GM21390 (cell line): ENCODE measurements at regions not wholly inside any gene's neighbourhood (a gene's known extent, or its start where the extent isn't known, plus 50 kb on each side); places are given as distances from the start of the nearest gene placed in this dataset.
"Not testable (repeated sequence)": the region's sequence is repeated elsewhere in the genome, so short reads cannot be mapped to it uniquely, and the experiment has no call there.

ENCODE experiments used
- ATAC-seq: cut with Tn5 transposase; IDR thresholded peaks from one replicate; pipeline ENCODE4 v1.9.1; 2021; ENCODE audit not compliant: unreplicated experiment

- no peak for ATAC-seq
Measured at GRCh38 chr6:9732056-9732455, 682.8 kb downstream of the TFAP2A start.

- not testable (repeated sequence) for ATAC-seq
Measured at GRCh38 chr6:9725776-9726175, 689.1 kb downstream of the TFAP2A start.

- ATAC-seq: no peak
Measured at GRCh38 chr6:9717568-9717967, 697.3 kb downstream of the TFAP2A start.

- ATAC-seq: no peak
Measured at GRCh38 chr6:9711365-9711764, 703.5 kb downstream of the TFAP2A start.

GRCh38 chr6:9710574-9710973 is 704.3 kb downstream of the TFAP2A start:
- no peak for ATAC-seq

GRCh38 chr6:9708600-9708999 is 706.3 kb downstream of the TFAP2A start:
- no peak for ATAC-seq

GRCh38 chr6:9704989-9705388 is 709.9 kb downstream of the TFAP2A start:
- ATAC-seq: no peak

- no peak for ATAC-seq
Measured at GRCh38 chr6:9702914-9703313, 712.0 kb downstream of the TFAP2A start.

GRCh38 chr6:9699888-9700287 is 715.0 kb downstream of the TFAP2A start:
- ATAC-seq: no peak

GRCh38 chr6:9697263-9697931 is 717.5 kb downstream of the TFAP2A start:
- ATAC-seq: no peak

- ATAC-seq: no peak
Measured at GRCh38 chr6:9690388-9690787, 724.5 kb downstream of the TFAP2A start.

- not testable (repeated sequence) for ATAC-seq
Measured at GRCh38 chr6:9680727-9681126, 734.1 kb downstream of the TFAP2A start.

GRCh38 chr6:9675122-9675521 is 739.8 kb downstream of the TFAP2A start:
- no peak for ATAC-seq

- ATAC-seq: no peak
Measured at GRCh38 chr6:9659848-9660247, 755.0 kb downstream of the TFAP2A start.

GRCh38 chr6:9657994-9658393 is 756.9 kb downstream of the TFAP2A start:
- ATAC-seq: no peak

GRCh38 chr6:9647599-9647998 is 767.3 kb downstream of the TFAP2A start:
- ATAC-seq: no peak

GRCh38 chr6:9647071-9647445 is 767.8 kb downstream of the TFAP2A start:
- no peak for ATAC-seq

GRCh38 chr6:9646342-9647070 is 768.4 kb downstream of the TFAP2A start:
- ATAC-seq: no peak

GRCh38 chr6:9638861-9639260 is 776.0 kb downstream of the TFAP2A start:
- ATAC-seq: no peak

- ATAC-seq: no peak
Measured at GRCh38 chr6:9634776-9635175, 780.1 kb downstream of the TFAP2A start.

- ATAC-seq: no peak
Measured at GRCh38 chr6:9632026-9632425, 782.8 kb downstream of the TFAP2A start.

GRCh38 chr6:9628819-9629218 is 786.1 kb downstream of the TFAP2A start:
- no peak for ATAC-seq

GRCh38 chr6:9627916-9628315 is 787.0 kb downstream of the TFAP2A start:
- ATAC-seq: no peak
